Neuron (in vitro differentiated cells): ENCODE measurements at regions not wholly inside any gene's neighbourhood (a gene's known extent, or its start where the extent isn't known, plus 50 kb on each side); places are given as distances from the start of the nearest gene placed in this dataset.

Source experiments
- H2AFZ ChIP-seq: one replicate; pipeline ENCODE4 v1.6.1; 2013; ENCODE audit warnings: low read depth, mild to moderate bottlenecking, inconsistent platforms, low read length, moderate library complexity
- H3K27me3 ChIP-seq: one replicate; pipeline ENCODE4 v1.6.1; 2013; ENCODE audit warnings: low read length; ENCODE audit not compliant: insufficient read depth
- H3K36me3 ChIP-seq: one replicate; pipeline ENCODE4 v1.6.1; 2013; ENCODE audit warnings: low read length; ENCODE audit not compliant: insufficient read depth
- H3K4me1 ChIP-seq: one replicate; pipeline ENCODE4 v1.6.1; 2013; ENCODE audit warnings: low read length; ENCODE audit not compliant: insufficient read depth
- H3K4me3 ChIP-seq: 2 replicates; pipeline ENCODE4 v1.5.1; 2013; ENCODE audit warnings: mild to moderate bottlenecking, low read length, moderate library complexity
- H3K9me3 ChIP-seq: one replicate; pipeline ENCODE4 v1.6.1; 2013; ENCODE audit warnings: low read length

GRCh38 chr9:38289236-38289865 lies 103.2 kb upstream of the ALDH1B1 start:
- Histone ChIP-seq H3K9me3 (no peaks in the 10 kb centered on the region), H3K4me1 (no peaks in the 10 kb centered on the region), H3K4me3 (no peak overlapping the region), H2AFZ (no peak overlapping the region), H3K36me3 (no peaks in the 10 kb centered on the region), H3K27me3 (no peaks in the 10 kb centered on the region)

GRCh38 chr9:38288502-38288901 lies 104.0 kb upstream of the ALDH1B1 start:
- no peaks in the 10 kb centered on the region for H3K9me3 ChIP-seq
- no peak overlapping the region for H2AFZ ChIP-seq
- H3K4me1 ChIP-seq: no peaks in the 10 kb centered on the region
- H3K27me3 ChIP-seq: no peaks in the 10 kb centered on the region
- H3K4me3 ChIP-seq: no peak overlapping the region
- H3K36me3 ChIP-seq: no peaks in the 10 kb centered on the region

GRCh38 chr9:38287420-38287985 lies 105.0 kb upstream of the ALDH1B1 start:
- no peaks in the 10 kb centered on the region for H3K36me3 ChIP-seq
- H3K4me1 ChIP-seq: no peaks in the 10 kb centered on the region
- no peaks in the 10 kb centered on the region for H3K9me3 ChIP-seq
- H2AFZ ChIP-seq: no peak overlapping the region
- no peak overlapping the region for H3K4me3 ChIP-seq
- H3K27me3 ChIP-seq: no peaks in the 10 kb centered on the region

- Histone ChIP-seq H3K4me3 (no peak overlapping the region), H3K9me3 (no peaks in the 10 kb centered on the region), H2AFZ (no peak overlapping the region), H3K4me1 (no peaks in the 10 kb centered on the region), H3K36me3 (no peaks in the 10 kb centered on the region), H3K27me3 (no peaks in the 10 kb centered on the region)
Measured at GRCh38 chr9:38286766-38287165, 105.7 kb upstream of the ALDH1B1 start.

- H3K4me1 ChIP-seq: no peaks in the 10 kb centered on the region
Measured at GRCh38 chr9:38286357-38286756, 106.1 kb upstream of the ALDH1B1 start.

GRCh38 chr9:38285236-38285635 lies 107.3 kb upstream of the ALDH1B1 start:
- Histone ChIP-seq H3K27me3 (no peaks in the 10 kb centered on the region), H3K36me3 (no peaks in the 10 kb centered on the region), H2AFZ (no peak overlapping the region), H3K9me3 (no peaks in the 10 kb centered on the region), H3K4me3 (no peak overlapping the region), H3K4me1 (no peaks in the 10 kb centered on the region)

More at GRCh38 chr9:38286357-38286756, 106.1 kb upstream of the ALDH1B1 start:
- Histone ChIP-seq H3K27me3 (no peaks in the 10 kb centered on the region), H2AFZ (no peak overlapping the region), H3K4me3 (no peak overlapping the region), H3K36me3 (no peaks in the 10 kb centered on the region), H3K9me3 (no peaks in the 10 kb centered on the region)

- H3K27me3 ChIP-seq: no peaks in the 10 kb centered on the region
- H3K36me3 ChIP-seq: no peaks in the 10 kb centered on the region
- H2AFZ ChIP-seq: no peak overlapping the region
- no peaks in the 10 kb centered on the region for H3K4me1 ChIP-seq
- no peaks in the 10 kb centered on the region for H3K9me3 ChIP-seq
- H3K4me3 ChIP-seq: no peak overlapping the region
Measured at GRCh38 chr9:38284588-38285051, 107.9 kb upstream of the ALDH1B1 start.

GRCh38 chr9:38284039-38284575 lies 108.4 kb upstream of the ALDH1B1 start:
- peaks cover 3% of the 10 kb centered on the region for H3K27me3 ChIP-seq
- no peak overlapping the region for H2AFZ ChIP-seq
- H3K36me3 ChIP-seq: no peaks in the 10 kb centered on the region
- no peaks in the 10 kb centered on the region for H3K4me1 ChIP-seq
- H3K4me3 ChIP-seq: no peak overlapping the region
- H3K9me3 ChIP-seq: no peaks in the 10 kb centered on the region

GRCh38 chr9:38282756-38283155 lies 109.7 kb upstream of the ALDH1B1 start:
- H3K27me3 ChIP-seq: peaks cover 4% of the 10 kb centered on the region

GRCh38 chr9:38281917-38282316 lies 110.6 kb upstream of the ALDH1B1 start:
- no peak overlapping the region for H2AFZ ChIP-seq
- no peaks in the 10 kb centered on the region for H3K9me3 ChIP-seq
- peaks cover 4% of the 10 kb centered on the region for H3K27me3 ChIP-seq
- no peak overlapping the region for H3K4me3 ChIP-seq
- no peaks in the 10 kb centered on the region for H3K4me1 ChIP-seq
- no peaks in the 10 kb centered on the region for H3K36me3 ChIP-seq

More at GRCh38 chr9:38282756-38283155, 109.7 kb upstream of the ALDH1B1 start:
- H3K4me1 ChIP-seq: no peaks in the 10 kb centered on the region
- H3K4me3 ChIP-seq: no peak overlapping the region
- H3K9me3 ChIP-seq: no peaks in the 10 kb centered on the region
- H2AFZ ChIP-seq: no peak overlapping the region
- no peaks in the 10 kb centered on the region for H3K36me3 ChIP-seq

- Histone ChIP-seq H2AFZ (no peak overlapping the region), H3K27me3 (peaks cover 4% of the 10 kb centered on the region), H3K4me1 (no peaks in the 10 kb centered on the region), H3K9me3 (no peaks in the 10 kb centered on the region), H3K4me3 (no peak overlapping the region), H3K36me3 (no peaks in the 10 kb centered on the region)
Measured at GRCh38 chr9:38281196-38281595, 111.3 kb upstream of the ALDH1B1 start.

GRCh38 chr9:38280251-38280800 lies 112.2 kb upstream of the ALDH1B1 start:
- Histone ChIP-seq H3K4me3 (no peak overlapping the region), H2AFZ (no peak overlapping the region), H3K9me3 (no peaks in the 10 kb centered on the region), H3K27me3 (peaks cover 4% of the 10 kb centered on the region), H3K36me3 (no peaks in the 10 kb centered on the region), H3K4me1 (no peaks in the 10 kb centered on the region)

- Histone ChIP-seq H3K4me3 (no peak overlapping the region), H3K36me3 (no peaks in the 10 kb centered on the region), H3K27me3 (peaks cover 4% of the 10 kb centered on the region), H3K4me1 (no peaks in the 10 kb centered on the region), H2AFZ (no peak overlapping the region), H3K9me3 (no peaks in the 10 kb centered on the region)
Measured at GRCh38 chr9:38278931-38279679, 113.4 kb upstream of the ALDH1B1 start.
